Medulla oblongata (tissue), 1 donor: ENCODE measurements at regions not wholly inside any gene's neighbourhood (a gene's known extent, or its start where the extent isn't known, plus 50 kb on each side); places are given as distances from the start of the nearest gene placed in this dataset.
"Not testable (repeated sequence)": the region's sequence is repeated elsewhere in the genome, so short reads cannot be mapped to it uniquely, and the experiment has no call there.

ENCODE experiments used
- DNase-seq: peaks from one replicate; pipeline ENCODE4 v3.0.0-alpha.2; 2015; ENCODE audit errors: extremely low spot score

DNA sequence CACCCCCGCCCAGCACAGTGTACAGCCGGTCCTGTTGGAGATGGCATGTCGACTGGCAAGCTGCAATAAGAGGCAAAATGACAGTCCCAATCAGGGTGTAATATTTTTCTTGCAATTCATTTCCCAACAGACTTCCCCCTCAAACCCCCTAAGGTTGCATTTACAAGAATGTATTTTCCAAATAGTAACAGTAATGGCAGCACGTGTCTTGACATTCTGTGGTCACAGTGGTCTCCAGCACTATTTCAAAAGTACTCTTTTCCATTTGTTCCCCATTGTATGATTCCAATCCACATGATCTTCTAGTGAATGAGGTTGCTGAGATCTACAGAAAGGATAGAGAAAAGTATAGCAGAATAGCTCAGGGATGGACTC is 97.8 kb upstream of the CARMIL1 start:
- DNase-seq = no peak

DNA sequence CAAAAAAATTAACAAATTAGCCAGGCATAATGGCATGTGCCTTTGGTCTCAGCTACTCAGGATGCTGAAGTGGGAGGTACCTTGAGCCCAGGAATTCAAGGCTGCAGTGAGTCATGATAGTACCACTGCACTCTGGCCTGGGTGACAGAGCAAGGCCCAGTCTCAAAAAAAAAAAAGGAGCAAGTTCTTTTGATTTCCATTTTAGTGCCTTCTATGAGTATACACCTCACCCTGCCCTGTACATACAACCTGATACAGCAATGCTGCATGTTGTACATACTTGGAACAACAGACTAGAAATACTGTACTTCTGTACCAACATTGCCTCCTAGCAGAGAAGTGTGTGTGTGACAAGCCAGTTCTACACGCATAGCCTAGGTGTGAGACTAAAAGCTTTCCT is 97.3 kb upstream of the CARMIL1 start:
- no peak for DNase-seq

DNA sequence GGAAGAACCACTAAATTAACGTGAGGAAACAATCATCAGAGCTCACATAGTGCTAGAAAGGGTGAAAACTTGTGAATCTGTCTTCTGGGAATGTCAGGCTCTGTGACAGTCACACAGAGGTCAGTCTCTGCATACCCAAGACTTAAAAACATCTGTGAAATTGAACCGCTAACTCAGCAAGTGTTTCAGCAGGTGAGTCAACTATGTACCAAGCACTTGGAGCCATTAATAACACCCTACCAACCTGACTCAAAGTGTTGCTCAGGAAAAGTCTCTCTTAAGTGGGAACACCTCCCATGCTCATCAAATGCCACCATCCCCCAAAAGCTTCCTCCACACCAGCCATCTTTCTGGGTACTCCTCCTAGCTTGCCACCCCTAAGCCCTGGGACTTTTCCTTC is 92.3 kb upstream of the CARMIL1 start:
- no peak for DNase-seq

DNA sequence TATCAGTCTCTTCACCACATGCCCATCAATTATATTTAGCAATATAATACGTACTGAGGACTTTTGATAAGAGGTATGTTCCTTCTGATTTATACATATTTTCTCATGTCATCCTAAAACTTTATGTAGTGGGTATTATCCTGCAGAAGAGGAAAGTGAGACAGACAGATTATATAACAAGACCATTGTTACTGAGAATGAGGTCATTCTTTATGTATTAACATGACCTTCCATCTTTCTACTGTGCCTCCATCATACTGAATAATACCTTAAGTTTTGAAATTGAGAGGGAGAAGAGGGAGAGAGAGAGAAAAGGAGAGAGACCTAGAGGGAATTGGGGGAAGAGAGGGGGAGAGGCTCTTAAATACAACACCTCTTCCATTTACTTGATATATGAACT is 90.9 kb upstream of the CARMIL1 start:
- DNase-seq = no peak

DNA sequence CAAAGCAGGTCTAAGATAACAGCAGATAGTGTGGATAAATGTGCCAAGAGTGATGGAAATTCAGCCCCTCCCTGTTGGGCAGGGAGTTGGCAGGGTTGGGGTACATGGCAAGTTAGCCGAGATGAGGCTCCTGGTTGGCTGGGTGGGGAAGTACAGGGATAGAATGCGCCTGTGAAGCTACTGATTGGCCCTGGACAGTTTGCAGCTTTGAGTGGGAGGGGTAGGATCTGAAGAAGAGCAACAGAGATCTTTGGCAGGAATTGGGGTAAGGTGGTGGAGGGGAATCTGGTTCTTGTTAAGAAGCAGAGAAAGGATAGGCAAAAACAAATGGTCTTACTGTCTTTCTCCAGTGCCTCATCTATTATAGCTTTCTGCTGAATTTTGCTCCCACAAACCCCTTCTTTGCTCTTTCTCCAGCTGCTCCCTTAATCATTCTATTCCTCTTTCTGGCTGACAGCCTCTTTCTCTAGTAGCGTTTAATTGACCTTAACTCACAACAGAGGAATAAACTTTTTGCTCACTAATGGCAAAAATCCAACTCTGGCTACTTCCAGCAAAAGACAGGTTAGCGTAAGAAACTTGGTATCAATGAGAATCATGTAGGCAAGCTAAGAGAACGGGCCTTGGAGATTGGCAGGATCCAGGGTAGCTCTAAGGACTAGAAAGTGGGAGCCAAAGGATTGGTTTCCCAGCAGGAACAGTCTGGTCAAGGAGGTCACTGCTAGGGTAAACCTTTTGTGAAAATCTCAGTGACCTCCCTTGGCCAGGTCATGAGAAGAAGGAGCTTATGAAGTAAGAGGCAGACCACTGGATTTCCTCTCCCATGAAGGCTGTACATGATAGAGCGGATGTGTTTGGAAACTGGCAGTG is 86.3 kb upstream of the CARMIL1 start:
- DNase-seq = no peak

DNA sequence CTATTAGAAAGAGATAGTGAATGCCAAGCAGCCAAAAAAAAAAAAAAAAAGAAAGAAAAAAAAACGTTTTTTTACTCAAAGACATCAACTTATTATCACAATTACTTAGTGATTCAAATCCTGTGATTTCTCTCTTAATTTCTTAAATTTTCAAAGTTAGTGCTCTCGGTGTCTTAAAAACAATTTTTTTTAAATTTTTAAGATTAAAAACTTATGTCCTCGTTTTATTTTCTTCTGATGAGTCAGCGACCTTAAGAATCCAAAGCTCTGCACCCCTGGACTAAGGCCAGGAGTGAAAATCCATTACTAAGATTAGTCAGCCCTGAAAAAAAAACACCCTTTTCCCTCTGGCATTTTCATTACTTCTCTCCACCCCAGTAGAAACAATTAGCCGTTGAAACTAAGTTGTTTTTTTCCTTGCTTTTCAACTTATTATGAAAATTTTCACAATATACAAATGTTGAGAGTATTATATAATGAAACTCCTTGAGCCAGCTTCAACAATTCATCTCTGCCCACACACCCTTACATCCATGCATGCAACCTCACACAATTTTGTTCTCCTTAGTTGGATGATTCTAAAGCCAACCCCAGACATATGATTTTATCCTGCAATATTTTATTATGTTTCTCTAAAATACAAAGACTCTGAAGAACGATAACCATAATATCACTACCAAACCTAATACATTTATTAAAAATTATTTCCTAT is 85.6 kb upstream of the CARMIL1 start:
- peak; percentile 30 for DNase-seq

DNA sequence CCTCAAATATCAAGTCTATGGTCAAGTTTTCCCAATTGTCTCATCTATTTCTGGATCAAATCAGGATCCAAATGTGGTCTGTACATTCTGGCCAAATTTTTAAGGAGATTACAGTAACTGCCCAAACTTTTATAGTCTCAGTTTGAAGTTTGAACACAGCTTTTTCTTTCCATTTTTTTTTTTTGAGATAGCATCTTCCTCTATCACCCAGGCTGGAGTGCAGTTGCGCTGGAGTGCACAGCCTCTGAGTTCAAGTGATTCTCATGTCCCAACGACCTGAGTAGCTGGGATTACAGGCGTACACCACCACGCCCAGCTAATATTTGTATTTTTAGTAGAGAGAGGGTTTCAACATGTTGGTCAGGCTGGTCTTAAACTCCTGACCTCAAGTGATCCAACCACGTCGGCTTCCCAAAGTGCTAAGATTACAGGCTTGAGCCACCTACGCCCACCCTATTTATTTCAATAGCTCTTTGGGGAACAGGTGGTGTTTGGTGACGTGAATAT is 84.9 kb upstream of the CARMIL1 start:
- no peak for DNase-seq

DNA sequence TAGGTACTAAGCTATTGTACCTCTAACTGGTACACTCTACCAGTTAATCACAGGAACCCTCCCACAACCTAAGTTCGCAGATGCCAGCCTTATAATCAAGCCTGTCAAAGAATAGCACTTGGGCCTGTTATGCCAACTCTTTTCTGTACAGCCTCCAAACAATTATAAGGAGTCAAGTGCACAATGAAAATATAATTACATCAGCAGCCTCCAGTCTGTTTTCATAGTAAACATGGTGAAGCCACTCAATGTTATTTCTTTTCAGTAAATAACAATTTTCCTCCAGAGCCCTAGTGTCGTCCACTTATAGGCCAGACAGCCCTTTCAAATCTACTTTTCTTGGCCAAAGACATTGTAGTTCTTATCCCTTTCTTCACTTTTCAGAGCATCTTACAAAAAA is 82.7 kb upstream of the CARMIL1 start:
- DNase-seq = no peak

DNA sequence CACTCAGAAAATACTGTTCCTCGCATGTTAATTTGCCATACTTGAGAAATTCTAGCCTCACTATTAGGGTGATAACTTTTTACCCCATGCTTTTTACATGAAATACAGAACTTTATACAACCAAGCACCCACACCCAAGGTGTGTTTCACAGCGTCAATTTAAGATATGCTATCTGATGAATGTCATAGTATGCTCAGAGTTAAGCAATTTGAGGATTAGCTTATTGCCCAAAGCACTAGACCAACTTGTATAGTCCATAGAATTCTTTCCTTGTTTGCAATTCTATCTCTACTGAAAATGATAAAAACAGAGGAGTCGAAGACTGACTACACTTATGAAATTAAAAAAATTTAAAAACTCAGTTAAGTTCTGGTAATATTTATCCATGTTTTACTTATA is 82.1 kb upstream of the CARMIL1 start:
- no peak for DNase-seq

DNA sequence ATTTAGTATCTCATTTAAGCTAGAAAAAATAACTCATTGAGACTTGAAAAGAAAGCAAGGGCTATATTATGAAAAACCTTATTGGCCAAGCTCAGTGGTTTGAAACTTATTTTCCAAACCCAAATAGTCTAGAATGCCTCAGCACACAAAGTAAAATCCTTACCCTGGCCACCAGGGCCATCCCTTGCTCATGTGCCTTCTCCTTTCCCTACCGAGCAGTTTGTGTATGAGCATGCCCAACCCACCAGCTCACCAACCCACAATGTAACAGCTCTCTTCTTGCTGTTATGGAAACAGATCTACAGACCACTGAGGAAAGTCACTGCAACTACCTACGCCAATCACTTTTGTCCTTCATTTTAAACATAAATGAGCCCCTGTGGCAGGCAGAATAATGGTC is 79.6 kb upstream of the CARMIL1 start:
- no peak for DNase-seq

DNA sequence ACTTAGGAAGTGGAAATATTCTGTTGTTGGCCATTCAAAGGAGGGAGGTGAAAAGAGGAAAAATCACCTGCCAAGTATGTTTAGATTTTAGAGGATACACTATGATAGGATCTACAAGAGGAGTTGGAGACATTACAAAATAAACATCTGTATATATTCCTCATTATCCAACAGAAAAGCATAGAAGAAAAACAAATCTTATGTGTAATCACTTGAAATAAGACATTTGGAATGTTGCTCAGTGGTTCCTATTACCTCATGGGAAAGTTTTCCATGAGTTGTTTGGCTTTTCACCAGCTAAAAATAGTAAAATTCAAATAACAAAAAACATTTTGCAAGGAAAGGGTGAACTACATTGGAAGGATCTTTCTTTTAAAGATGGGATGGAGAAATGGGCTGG is 76.7 kb upstream of the CARMIL1 start:
- DNase-seq = no peak

DNA sequence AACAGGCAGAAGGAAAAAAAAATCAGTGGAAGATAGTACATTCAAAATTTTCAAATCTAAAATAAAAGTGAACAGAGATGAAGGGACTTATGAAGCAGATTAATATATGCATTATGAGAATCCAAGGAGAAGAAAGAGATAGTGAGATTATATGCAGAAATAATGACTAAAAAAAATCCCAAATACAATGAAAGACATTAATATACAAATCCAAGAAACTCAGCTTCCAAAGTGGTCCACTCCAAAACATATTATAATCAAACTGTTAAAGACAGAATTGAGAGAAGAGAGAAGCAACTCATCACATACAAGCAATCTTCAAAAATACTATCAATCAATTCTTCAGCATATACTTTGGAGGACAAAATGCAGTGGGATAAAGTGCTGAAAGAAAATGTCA is 73.5 kb upstream of the CARMIL1 start:
- no peak for DNase-seq

DNA sequence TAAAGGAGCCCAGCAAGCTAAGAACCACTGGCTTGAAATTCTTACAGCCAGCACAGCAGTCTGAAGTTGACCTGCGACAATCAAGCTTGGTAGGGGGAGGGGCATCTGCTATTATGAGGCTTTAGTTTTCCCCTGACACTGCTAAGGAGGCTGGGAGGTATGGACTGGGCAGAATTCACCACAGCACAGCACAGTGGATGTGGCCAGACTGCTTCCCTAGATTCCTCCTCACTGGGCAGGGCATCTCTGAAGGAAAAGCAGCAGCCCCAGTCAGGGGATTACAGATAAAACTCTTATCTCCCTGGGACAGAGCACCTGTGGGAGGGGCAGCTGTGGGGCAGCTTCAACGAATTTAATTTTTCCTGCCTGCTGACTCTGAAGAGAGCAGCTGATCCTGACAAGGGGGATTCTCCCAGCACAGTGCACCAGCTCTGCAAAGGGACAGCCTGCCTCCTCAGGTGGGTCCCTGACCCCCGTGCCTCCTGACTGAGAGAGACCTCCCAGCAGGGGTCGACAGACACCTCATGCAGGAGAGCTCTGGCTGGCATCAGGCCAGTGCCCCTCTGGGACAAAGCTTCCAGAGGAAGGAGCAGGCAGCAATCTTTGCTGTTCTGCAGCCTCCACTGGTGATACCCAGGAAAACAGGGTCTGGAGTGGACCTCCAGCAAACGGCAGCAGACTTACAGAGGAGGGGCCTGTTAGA is 71.6 kb upstream of the CARMIL1 start:
- not testable (repeated sequence) for DNase-seq

DNA sequence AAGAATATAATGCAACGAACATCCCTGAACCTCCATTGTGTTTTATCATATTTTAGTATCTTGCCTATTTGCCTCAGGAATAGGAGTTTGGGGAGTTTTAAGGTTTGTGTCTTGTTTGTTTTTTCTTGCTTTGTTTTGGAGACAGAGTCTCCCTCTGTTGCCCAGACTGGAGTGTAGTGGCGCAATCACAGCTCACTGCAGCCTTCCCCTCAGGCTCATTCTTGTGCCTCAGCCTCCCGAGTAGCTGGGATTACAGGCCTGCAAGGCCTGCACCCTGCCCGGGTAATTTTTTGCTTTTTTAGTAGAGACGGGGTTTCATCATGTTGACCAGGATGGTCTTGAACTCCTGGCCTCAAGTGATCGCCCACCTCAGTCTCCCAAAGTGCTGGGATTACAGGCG is 63.3 kb upstream of the CARMIL1 start:
- DNase-seq = no peak

DNA sequence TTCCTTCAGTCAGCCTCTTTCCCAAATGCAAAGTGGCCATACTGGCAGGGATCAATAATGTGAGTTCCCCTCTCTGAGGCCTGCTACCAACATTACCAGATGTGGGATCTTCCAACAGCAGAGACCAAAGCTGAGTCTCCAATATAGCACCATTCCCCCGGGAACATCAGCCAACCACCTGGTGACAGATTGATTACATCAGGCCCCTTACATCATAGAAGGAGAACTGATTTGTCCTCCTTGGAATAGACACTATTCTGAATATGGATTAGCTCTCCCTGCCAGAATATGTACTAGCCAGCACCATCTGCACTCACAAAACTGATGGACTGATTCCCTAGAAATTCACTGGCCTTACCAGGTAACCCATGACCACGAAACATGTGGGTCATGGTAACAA is 61.9 kb upstream of the CARMIL1 start:
- DNase-seq = no peak

DNA sequence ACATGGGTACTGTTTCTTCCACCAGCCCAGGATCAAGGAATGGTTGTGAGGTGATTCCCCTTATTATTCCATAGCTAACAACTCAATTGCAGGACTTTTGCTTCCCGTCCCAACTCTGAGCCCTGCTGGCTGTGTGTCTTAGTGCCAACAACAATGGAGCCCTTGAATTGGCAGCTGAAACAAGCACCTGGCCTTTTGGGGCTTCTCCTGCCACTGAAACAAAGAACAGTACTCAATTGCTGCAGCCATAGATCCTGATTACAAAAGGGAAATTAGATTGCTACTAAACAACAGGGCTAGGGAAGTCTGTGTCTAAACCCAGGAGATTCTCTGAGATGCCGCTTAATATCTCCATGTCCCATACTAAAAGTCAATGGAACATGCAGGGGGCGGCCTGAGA is 61.3 kb upstream of the CARMIL1 start:
- no peak for DNase-seq

DNA sequence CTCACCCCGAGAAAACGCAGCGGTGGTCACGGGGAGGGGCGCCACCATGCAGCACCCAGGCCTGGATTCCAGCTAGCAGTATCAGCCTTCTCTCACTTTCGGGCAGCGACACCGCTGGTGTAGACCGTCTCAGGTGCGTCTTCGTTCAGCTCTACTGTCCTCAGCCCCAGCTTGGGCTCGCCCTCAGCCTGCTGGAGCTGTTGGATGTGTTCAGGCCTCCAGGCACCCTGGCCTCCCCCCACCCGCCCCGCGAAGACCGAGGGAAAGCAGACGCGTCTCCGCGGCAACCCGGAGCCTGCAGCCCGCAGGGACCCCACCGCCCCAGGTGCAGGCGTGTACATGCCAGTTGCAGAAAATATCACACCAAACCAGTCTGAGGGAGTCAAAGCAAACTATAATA is 60.8 kb upstream of the CARMIL1 start:
- no peak for DNase-seq

DNA sequence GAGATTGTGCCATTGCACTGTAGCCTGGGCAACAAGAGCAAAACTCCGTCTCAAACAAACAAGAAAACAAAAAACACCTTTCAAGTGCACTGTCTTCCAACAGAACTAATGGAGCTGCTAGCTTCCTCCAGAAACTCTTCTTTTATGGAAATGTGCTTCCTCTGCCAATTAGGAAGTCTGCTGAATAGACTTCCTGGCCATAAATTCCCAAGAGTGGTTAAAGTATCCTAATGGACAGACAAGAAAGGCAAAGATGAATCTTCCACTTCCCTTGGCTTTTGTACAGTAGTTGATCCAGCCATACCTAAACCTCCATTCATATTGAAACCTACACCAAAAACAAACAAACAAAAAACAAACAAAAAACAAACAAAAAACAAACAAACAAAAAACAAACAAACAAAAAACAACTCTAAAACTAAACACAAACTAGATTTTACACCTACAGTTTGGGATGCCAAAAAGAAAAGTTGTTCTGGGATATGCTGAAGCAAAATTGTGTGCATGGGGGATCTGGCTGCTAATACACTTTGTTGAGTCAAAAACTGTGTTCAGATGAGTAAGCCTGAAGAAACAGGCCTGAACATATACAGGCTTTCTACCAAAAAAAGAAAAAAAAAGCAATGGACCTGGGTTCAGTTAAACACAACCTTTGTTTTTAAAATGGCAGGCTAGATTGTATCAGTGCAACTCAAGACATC is 59.8 kb upstream of the CARMIL1 start:
- DNase-seq = no peak

DNA sequence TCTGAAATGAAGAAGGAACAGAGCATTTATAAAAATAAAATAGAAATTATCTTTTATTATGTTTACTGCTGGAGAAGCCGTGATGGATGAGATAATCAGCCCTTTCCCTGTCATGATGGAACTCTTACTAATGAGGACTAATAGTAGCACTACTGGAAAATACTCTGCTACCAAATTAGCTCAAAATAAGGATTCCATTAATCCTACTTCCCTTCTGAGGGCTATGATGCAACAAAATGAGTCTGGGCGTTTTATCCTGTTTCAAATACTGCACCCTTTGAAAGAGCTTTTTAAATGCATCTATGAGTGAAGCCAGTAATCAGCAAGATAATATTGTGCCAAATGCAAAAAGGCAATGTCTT is 59.3 kb upstream of the CARMIL1 start:
- DNase-seq = no peak

DNA sequence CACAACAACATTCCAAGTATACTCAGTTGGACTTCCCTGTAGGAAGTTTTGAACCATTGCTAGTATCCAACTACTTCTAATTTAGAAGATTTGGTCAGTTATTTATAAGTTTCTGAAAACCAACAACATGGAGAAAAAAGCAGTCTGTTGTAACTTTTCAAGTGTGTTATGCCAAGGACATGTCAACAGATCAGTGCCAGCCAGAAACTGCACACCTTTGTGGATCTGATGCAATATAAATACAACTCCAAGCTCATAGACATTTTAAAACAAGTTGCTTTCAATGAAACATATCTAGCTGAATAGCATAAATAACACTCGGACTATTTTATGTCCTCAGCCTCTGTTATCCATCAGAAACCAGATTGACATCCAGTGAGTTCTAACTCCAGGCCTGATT is 58.3 kb upstream of the CARMIL1 start:
- DNase-seq = no peak

DNA sequence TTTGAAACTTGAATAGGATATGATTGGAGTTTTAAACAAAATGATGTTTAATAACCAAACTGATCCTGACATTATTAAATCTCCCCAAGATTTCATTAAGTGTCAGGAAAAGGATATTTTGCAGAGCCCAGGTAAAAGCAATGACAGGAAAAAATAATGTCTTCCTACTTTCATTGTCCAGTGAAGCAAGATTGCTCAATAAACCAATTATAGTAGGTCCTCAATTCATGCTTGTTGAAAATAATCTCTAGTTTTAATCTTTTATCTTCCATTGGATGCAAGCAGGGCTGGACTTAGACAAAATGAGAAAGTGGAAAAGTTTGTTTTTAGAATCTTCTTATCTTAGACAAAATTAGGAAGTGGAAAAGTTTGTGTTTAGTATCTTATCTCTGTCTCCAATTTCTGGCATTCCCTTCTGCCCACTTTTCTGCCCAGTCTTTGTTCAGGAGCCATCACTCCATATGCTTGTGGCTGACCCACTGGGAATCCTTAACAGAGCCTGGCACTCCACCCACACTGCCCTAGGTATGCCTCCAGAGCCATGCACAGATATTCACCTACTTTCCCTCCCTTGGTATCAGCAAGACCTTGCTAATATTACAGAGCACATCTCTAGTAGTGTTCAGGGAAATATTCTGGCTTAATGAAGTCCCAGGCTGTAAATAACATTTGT is 57.0 kb upstream of the CARMIL1 start:
- DNase-seq = no peak
